A673 (cell line): ENCODE measurements at regions not wholly inside any gene's neighbourhood (a gene's known extent, or its start where the extent isn't known, plus 50 kb on each side); places are given as distances from the start of the nearest gene placed in this dataset.

ENCODE experiments used
- BruUV-seq: library from RNA; stranded (reverse); fragments of 400-500 nt; replicated peaks from 2 replicates; lab custom pipeline; 2021; lab: Mats Ljungman, UMichigan
- CTCF ChIA-PET: fragments of 300-600 bp; sonication (Branson Sonifier 250); formaldehyde crosslinking; loops from one replicate; lab custom pipeline; 2022; ENCODE audit warnings: antibody characterized with exemption; lab: Charles Lee
- POLR2A ChIA-PET: fragments of 300-600 bp; sonication (Branson Sonifier 250); formaldehyde crosslinking; loops from one replicate; lab custom pipeline; 2022; ENCODE audit warnings: antibody characterized with exemption; ENCODE audit not compliant: low non-redundant PET; lab: Charles Lee
- DNase-seq: peaks from one replicate; pipeline ENCODE4 v3.0.0-alpha.2; 2015; ENCODE audit warnings: low spot score
- H3K27ac ChIP-seq: fragments of 200-600 bp; sonication (generic); 2 replicates; pipeline ENCODE4 v1.5.1; 2016; ENCODE audit warnings: mixed run types, low read depth, mild to moderate bottlenecking, mixed read lengths, antibody characterized with exemption, low read length; ENCODE audit not compliant: poor library complexity, severe bottlenecking
- H3K27me3 ChIP-seq: fragments of 200-600 bp; sonication (generic); replicated peaks from 2 replicates; pipeline ENCODE4 v1.6.1; 2017; ENCODE audit warnings: mixed run types, low read depth, mild to moderate bottlenecking, mixed read lengths, antibody characterized with exemption, low read length; ENCODE audit not compliant: insufficient read depth, poor library complexity
- H3K36me3 ChIP-seq: fragments of 200-600 bp; sonication (generic); 2 replicates; pipeline ENCODE4 v1.6.1; 2016; ENCODE audit warnings: mixed run types, mild to moderate bottlenecking, mixed read lengths, antibody characterized with exemption, low read length; ENCODE audit not compliant: insufficient read depth, poor library complexity, severe bottlenecking
- H3K4me1 ChIP-seq: fragments of 200-600 bp; sonication (generic); 2 replicates; pipeline ENCODE4 v1.6.1; 2017; ENCODE audit warnings: mixed run types, mild to moderate bottlenecking, mixed read lengths, antibody characterized with exemption, low read length; ENCODE audit not compliant: insufficient read depth, poor library complexity, severe bottlenecking
- H3K4me3 ChIP-seq: fragments of 200-600 bp; sonication (generic); 2 replicates; pipeline ENCODE4 v1.5.1; 2016; ENCODE audit warnings: low read depth, mixed run types, mild to moderate bottlenecking, mixed read lengths, low read length; ENCODE audit not compliant: poor library complexity, severe bottlenecking
- H3K9me3 ChIP-seq: fragments of 200-600 bp; sonication (generic); 2 replicates; pipeline ENCODE4 v1.6.1; 2016; ENCODE audit warnings: mixed run types, low read depth, mild to moderate bottlenecking, mixed read lengths, antibody characterized with exemption, low read length; ENCODE audit not compliant: poor library complexity, severe bottlenecking
- CTCF ChIP-seq: fragments of 300-800, 200-600 bp; sonication (generic); conservative IDR thresholded peaks from 2 replicates; pipeline ENCODE4 v1.5.1; 2017; ENCODE audit warnings: low read depth, mild to moderate bottlenecking, antibody characterized with exemption, low read length, moderate library complexity, mixed read lengths
- EZH2 ChIP-seq: fragments of 200-600 bp; sonication (generic); IDR thresholded peaks from 2 replicates; pipeline ENCODE4 v1.6.1; 2017; ENCODE audit warnings: borderline replicate concordance, low read depth, mild to moderate bottlenecking, mixed read lengths, antibody characterized with exemption, low read length; ENCODE audit not compliant: poor library complexity, severe bottlenecking
- intact Hi-C: fragments of 100-400 bp; cut with micrococcal nuclease; formaldehyde crosslinking; loops from one replicate; pipeline ENCODE4 v1.10.0; 2022; ENCODE audit not compliant: unreplicated experiment

- POLR2A ChIA-PET, result no interaction called here
- intact Hi-C loops, result no loop called here
- Histone ChIP-seq H3K27ac (no peak overlapping the region), H3K9me3 (no peaks in the 10 kb centered on the region), H3K4me1 (no peaks in the 10 kb centered on the region), H3K36me3 (no peaks in the 10 kb centered on the region), H3K27me3 (no peaks in the 10 kb centered on the region), H3K4me3 (no peak overlapping the region)
- BruUV-seq, result no TSS peak
- DNase-seq, result no peak
- CTCF ChIA-PET, result no interaction called here
- TF ChIP-seq EZH2, result no peak
- TF ChIP-seq CTCF, result no peak
Observed at GRCh38 chr3:39657075-39657474, 152.3 kb upstream of the MYRIP start.

GRCh38 chr3:39657775-39658174 lies 151.6 kb upstream of the MYRIP start:
- POLR2A ChIA-PET, result no interaction called here
- Histone ChIP-seq H3K27me3 (no peaks in the 10 kb centered on the region), H3K4me3 (no peak overlapping the region), H3K27ac (no peak overlapping the region), H3K4me1 (no peaks in the 10 kb centered on the region), H3K9me3 (no peaks in the 10 kb centered on the region), H3K36me3 (no peaks in the 10 kb centered on the region)
- intact Hi-C loops, result no loop called here
- TF ChIP-seq EZH2, result no peak
- no peak for TF ChIP-seq CTCF
- no TSS peak for BruUV-seq
- DNase-seq, result no peak
- CTCF ChIA-PET, result no interaction called here

- POLR2A ChIA-PET, result no interaction called here
- Histone ChIP-seq H3K4me1 (no peaks in the 10 kb centered on the region), H3K27ac (no peak overlapping the region), H3K27me3 (no peaks in the 10 kb centered on the region), H3K36me3 (no peaks in the 10 kb centered on the region), H3K9me3 (no peaks in the 10 kb centered on the region), H3K4me3 (no peak overlapping the region)
- BruUV-seq, result no TSS peak
- DNase-seq, result no peak
- CTCF ChIA-PET, result no interaction called here
- no peak for TF ChIP-seq EZH2
- TF ChIP-seq CTCF, result no peak
- intact Hi-C loops, result no loop called here
Observed at GRCh38 chr3:39664931-39665330, 144.5 kb upstream of the MYRIP start.
